HL-60 (cell line): ENCODE measurements at regions not wholly inside any gene's neighbourhood (a gene's known extent, or its start where the extent isn't known, plus 50 kb on each side); places are given as distances from the start of the nearest gene placed in this dataset.

Source experiments
- POLR2AphosphoS5 ChIP-seq: IDR thresholded peaks from 2 replicates; pipeline ENCODE4 v1.6.1; 2012; ENCODE audit warnings: low read depth
- TF ChIP-seq, protein P1 (sequence below): IDR thresholded peaks from one replicate; pipeline ENCODE4 v1.5.1; 2011; ENCODE audit warnings: low read length, control low read depth, inconsistent platforms; ENCODE audit not compliant: insufficient read depth
- TF ChIP-seq, protein P2 (sequence below): IDR thresholded peaks from 2 replicates; pipeline ENCODE4 v1.6.1; 2012; ENCODE audit warnings: low read depth; ENCODE audit not compliant: insufficient replicate concordance

DNA sequence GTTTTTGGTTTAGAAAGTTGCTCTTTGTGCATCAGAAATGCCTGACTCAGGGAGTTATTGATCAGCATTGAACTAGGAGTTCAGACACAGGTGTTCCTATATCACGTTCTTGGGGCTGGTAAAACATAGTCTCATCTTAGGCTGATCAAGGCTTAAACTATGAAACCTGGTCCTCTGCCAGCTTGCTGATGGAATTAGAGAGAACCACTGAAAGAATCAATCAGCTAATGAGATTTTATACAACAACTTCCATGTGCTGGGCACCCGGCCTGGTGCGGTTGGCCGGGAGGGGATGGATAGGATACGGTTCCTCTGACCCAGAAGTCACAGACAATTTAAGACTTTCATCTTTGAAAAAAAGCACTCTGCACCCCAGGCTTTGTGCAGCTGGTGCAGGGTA, 164.9 kb downstream of the RDH14 start:
- TF ChIP-seq, protein P1, sequence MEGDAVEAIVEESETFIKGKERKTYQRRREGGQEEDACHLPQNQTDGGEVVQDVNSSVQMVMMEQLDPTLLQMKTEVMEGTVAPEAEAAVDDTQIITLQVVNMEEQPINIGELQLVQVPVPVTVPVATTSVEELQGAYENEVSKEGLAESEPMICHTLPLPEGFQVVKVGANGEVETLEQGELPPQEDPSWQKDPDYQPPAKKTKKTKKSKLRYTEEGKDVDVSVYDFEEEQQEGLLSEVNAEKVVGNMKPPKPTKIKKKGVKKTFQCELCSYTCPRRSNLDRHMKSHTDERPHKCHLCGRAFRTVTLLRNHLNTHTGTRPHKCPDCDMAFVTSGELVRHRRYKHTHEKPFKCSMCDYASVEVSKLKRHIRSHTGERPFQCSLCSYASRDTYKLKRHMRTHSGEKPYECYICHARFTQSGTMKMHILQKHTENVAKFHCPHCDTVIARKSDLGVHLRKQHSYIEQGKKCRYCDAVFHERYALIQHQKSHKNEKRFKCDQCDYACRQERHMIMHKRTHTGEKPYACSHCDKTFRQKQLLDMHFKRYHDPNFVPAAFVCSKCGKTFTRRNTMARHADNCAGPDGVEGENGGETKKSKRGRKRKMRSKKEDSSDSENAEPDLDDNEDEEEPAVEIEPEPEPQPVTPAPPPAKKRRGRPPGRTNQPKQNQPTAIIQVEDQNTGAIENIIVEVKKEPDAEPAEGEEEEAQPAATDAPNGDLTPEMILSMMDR: no peak
- TF ChIP-seq, protein P2, sequence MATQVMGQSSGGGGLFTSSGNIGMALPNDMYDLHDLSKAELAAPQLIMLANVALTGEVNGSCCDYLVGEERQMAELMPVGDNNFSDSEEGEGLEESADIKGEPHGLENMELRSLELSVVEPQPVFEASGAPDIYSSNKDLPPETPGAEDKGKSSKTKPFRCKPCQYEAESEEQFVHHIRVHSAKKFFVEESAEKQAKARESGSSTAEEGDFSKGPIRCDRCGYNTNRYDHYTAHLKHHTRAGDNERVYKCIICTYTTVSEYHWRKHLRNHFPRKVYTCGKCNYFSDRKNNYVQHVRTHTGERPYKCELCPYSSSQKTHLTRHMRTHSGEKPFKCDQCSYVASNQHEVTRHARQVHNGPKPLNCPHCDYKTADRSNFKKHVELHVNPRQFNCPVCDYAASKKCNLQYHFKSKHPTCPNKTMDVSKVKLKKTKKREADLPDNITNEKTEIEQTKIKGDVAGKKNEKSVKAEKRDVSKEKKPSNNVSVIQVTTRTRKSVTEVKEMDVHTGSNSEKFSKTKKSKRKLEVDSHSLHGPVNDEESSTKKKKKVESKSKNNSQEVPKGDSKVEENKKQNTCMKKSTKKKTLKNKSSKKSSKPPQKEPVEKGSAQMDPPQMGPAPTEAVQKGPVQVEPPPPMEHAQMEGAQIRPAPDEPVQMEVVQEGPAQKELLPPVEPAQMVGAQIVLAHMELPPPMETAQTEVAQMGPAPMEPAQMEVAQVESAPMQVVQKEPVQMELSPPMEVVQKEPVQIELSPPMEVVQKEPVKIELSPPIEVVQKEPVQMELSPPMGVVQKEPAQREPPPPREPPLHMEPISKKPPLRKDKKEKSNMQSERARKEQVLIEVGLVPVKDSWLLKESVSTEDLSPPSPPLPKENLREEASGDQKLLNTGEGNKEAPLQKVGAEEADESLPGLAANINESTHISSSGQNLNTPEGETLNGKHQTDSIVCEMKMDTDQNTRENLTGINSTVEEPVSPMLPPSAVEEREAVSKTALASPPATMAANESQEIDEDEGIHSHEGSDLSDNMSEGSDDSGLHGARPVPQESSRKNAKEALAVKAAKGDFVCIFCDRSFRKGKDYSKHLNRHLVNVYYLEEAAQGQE: no peak
- no peak for TF ChIP-seq POLR2AphosphoS5
